OCI-LY1 (cell line): ENCODE measurements at regions not wholly inside any gene's neighbourhood (a gene's known extent, or its start where the extent isn't known, plus 50 kb on each side); places are given as distances from the start of the nearest gene placed in this dataset.
"Not testable (repeated sequence)": the region's sequence is repeated elsewhere in the genome, so short reads cannot be mapped to it uniquely, and the experiment has no call there.

Experiments
- H2AFZ ChIP-seq: fragments of 200-600 bp; sonication (generic), shearing (Covaris generic); 2 replicates; pipeline ENCODE4 v1.6.0; 2014; ENCODE audit warnings: antibody characterized with exemption, mild to moderate bottlenecking, low read length
- H3F3A ChIP-seq: fragments of 200-600 bp; sonication (generic), shearing (Covaris generic); 2 replicates; pipeline ENCODE4 v1.6.0; 2014; ENCODE audit warnings: mild to moderate bottlenecking, antibody characterized with exemption, low read length, moderate library complexity; ENCODE audit not compliant: insufficient read depth
- H3K27ac ChIP-seq: fragments of 200-600 bp; sonication (generic); 2 replicates; pipeline ENCODE4 v1.5.1; 2014; ENCODE audit warnings: low read length, mixed run types, mild to moderate bottlenecking, low read depth; ENCODE audit not compliant: poor library complexity, severe bottlenecking
- H3K27me3 ChIP-seq: fragments of 200-600 bp; sonication (generic); 2 replicates; pipeline ENCODE4 v1.6.0; 2014; ENCODE audit warnings: antibody characterized with exemption, mild to moderate bottlenecking, low read length, moderate library complexity; ENCODE audit not compliant: insufficient read depth
- H3K36me3 ChIP-seq: fragments of 200-600 bp; sonication (generic); 2 replicates; pipeline ENCODE4 v1.6.1; 2014; ENCODE audit warnings: mild to moderate bottlenecking, antibody characterized with exemption, low read length, moderate library complexity, mixed read lengths; ENCODE audit not compliant: insufficient read depth
- H3K4me1 ChIP-seq: fragments of 200-600 bp; sonication (generic); 2 replicates; pipeline ENCODE4 v1.5.1; 2014; ENCODE audit warnings: mild to moderate bottlenecking, low read length, moderate library complexity; ENCODE audit not compliant: insufficient read depth, severe bottlenecking
- H3K4me2 ChIP-seq: fragments of 200-600 bp; sonication (generic), shearing (Covaris generic); 2 replicates; pipeline ENCODE4 v1.6.1; 2014; ENCODE audit warnings: low read length
- H3K4me3 ChIP-seq: fragments of 200-600 bp; sonication (generic); 2 replicates; pipeline ENCODE4 v1.5.1; 2014; ENCODE audit warnings: low read length, low read depth, mild to moderate bottlenecking, mixed read lengths; ENCODE audit not compliant: poor library complexity, severe bottlenecking
- H3K79me2 ChIP-seq: fragments of 200-600 bp; shearing (Covaris generic); 2 replicates; pipeline ENCODE4 v1.6.1; 2016; ENCODE audit warnings: mixed run types, low read length, mixed read lengths; ENCODE audit not compliant: insufficient read depth
- H3K9ac ChIP-seq: fragments of 200-600 bp; sonication (generic), shearing (Covaris generic); 2 replicates; pipeline ENCODE4 v1.6.1; 2014; ENCODE audit warnings: mild to moderate bottlenecking, low read length, mixed read lengths
- H3K9me2 ChIP-seq: fragments of 200-600 bp; sonication (generic), shearing (Covaris generic); 2 replicates; pipeline ENCODE4 v1.6.1; 2014; ENCODE audit warnings: low read depth, mild to moderate bottlenecking, low read length, mixed read lengths
- H3K9me3 ChIP-seq: fragments of 200-600 bp; shearing (Covaris generic); 2 replicates; pipeline ENCODE4 v1.6.1; 2014; ENCODE audit warnings: low read length, mixed read lengths
- H4K20me1 ChIP-seq: fragments of 200-600 bp; sonication (generic), shearing (Covaris generic); 2 replicates; pipeline ENCODE4 v1.6.0; 2016; ENCODE audit warnings: mild to moderate bottlenecking, low read length; ENCODE audit not compliant: insufficient read depth
- EZH2 ChIP-seq: fragments of 200-600 bp; sonication (generic), shearing (Covaris generic); IDR thresholded peaks from 2 replicates; pipeline ENCODE4 v1.8.0; 2017; ENCODE audit warnings: borderline replicate concordance, mixed run types, mild to moderate bottlenecking, antibody characterized with exemption, low read length, moderate library complexity, mixed read lengths
- TF ChIP-seq, protein P1 (sequence below): fragments of 200-600 bp; sonication (generic), shearing (Covaris generic); IDR thresholded peaks from 2 replicates; pipeline ENCODE4 v1.5.1; 2017; ENCODE audit warnings: mild to moderate bottlenecking, antibody characterized with exemption, low read length, moderate library complexity, mixed read lengths

GRCh38 chr13:90276216-90276615, 1071.3 kb upstream of the MIR17HG start:
- Histone ChIP-seq H3K9ac (no peak overlapping the region), H3K9me3 (no peaks in the 10 kb centered on the region), H3K9me2 (no peaks in the 10 kb centered on the region), H3K4me1 (no peaks in the 10 kb centered on the region), H3K36me3 (no peaks in the 10 kb centered on the region), H3K27me3 (no peaks in the 10 kb centered on the region), H2AFZ (no peak overlapping the region), H3K4me2 (no peak overlapping the region), H3F3A (no peaks in the 10 kb centered on the region), H3K4me3 (no peak overlapping the region), H3K79me2 (no peaks in the 10 kb centered on the region), H4K20me1 (no peaks in the 10 kb centered on the region; the same call in 1 of the 2 replicates), H3K27ac (no peak overlapping the region)
- TF ChIP-seq EZH2: no peak
- TF ChIP-seq, protein P1, sequence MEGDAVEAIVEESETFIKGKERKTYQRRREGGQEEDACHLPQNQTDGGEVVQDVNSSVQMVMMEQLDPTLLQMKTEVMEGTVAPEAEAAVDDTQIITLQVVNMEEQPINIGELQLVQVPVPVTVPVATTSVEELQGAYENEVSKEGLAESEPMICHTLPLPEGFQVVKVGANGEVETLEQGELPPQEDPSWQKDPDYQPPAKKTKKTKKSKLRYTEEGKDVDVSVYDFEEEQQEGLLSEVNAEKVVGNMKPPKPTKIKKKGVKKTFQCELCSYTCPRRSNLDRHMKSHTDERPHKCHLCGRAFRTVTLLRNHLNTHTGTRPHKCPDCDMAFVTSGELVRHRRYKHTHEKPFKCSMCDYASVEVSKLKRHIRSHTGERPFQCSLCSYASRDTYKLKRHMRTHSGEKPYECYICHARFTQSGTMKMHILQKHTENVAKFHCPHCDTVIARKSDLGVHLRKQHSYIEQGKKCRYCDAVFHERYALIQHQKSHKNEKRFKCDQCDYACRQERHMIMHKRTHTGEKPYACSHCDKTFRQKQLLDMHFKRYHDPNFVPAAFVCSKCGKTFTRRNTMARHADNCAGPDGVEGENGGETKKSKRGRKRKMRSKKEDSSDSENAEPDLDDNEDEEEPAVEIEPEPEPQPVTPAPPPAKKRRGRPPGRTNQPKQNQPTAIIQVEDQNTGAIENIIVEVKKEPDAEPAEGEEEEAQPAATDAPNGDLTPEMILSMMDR: no peak

GRCh38 chr13:90278231-90278630, 1069.3 kb upstream of the MIR17HG start:
- not testable (repeated sequence) for H3K9ac ChIP-seq, H3K4me1 ChIP-seq, H3K36me3 ChIP-seq, H3K9me2 ChIP-seq, H3K27ac ChIP-seq, H3K27me3 ChIP-seq, H3F3A ChIP-seq, H3K79me2 ChIP-seq, H3K4me3 ChIP-seq, H3K4me2 ChIP-seq, H3K9me3 ChIP-seq, H4K20me1 ChIP-seq, H2AFZ ChIP-seq

GRCh38 chr13:90281709-90282108, 1065.8 kb upstream of the MIR17HG start:
- no peaks in the 10 kb centered on the region for H3K36me3 ChIP-seq
- H3K4me2 ChIP-seq: no peak overlapping the region
- H3K79me2 ChIP-seq: no peaks in the 10 kb centered on the region
- H3K27me3 ChIP-seq: no peaks in the 10 kb centered on the region
- H3F3A ChIP-seq: no peaks in the 10 kb centered on the region
- no peaks in the 10 kb centered on the region for H3K4me1 ChIP-seq
- H3K9me2 ChIP-seq: no peaks in the 10 kb centered on the region
- H3K9me3 ChIP-seq: no peaks in the 10 kb centered on the region
- TF ChIP-seq, protein P1: no peak
- no peak for TF ChIP-seq EZH2
- H3K4me3 ChIP-seq: no peak overlapping the region
- no peak overlapping the region for H3K27ac ChIP-seq
- H4K20me1 ChIP-seq: no peaks in the 10 kb centered on the region; the same call in 1 of the 2 replicates
- H2AFZ ChIP-seq: no peak overlapping the region
- H3K9ac ChIP-seq: no peak overlapping the region

DNA sequence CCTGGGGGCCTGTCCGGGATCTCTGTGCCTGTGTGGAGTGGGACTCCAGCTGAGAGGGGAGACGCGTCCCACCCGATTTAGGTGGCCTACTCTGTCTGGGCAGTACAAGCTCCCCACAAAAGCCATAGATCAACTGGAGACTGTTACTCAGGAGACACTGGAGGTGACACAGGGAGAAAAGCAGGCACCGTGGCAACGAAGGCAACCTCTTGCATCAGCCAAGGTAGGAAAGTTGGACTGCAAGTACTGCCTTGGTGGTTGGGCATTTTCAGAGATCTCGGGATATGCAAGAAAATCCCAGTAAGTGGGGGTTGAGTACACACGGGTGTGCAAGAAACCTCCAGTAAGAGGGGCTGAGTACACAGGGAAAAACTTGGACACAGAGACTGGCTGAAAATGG, 1060.0 kb upstream of the MIR17HG start:
- Histone ChIP-seq H3K4me2 (no peak overlapping the region), H3K79me2 (no peaks in the 10 kb centered on the region), H3K9ac (no peak overlapping the region), H3K9me3 (no peaks in the 10 kb centered on the region), H3K9me2 (no peaks in the 10 kb centered on the region), H3K4me1 (no peaks in the 10 kb centered on the region), H3K36me3 (no peaks in the 10 kb centered on the region), H3K27ac (no peak overlapping the region), H3K27me3 (no peaks in the 10 kb centered on the region; the same call in 1 of the 2 replicates), H3F3A (no peaks in the 10 kb centered on the region), H2AFZ (no peak overlapping the region), H3K4me3 (no peak overlapping the region), H4K20me1 (no peaks in the 10 kb centered on the region)
- TF ChIP-seq, protein P1: no peak
- no peak for TF ChIP-seq EZH2
